Right lobe of liver (tissue), 4 donors: ENCODE measurements at regions not wholly inside any gene's neighbourhood (a gene's known extent, or its start where the extent isn't known, plus 50 kb on each side); places are given as distances from the start of the nearest gene placed in this dataset.

Experiments
- POLR2A ChIP-seq: fragments of 450-650 bp; IDR thresholded peaks from one replicate; pipeline ENCODE4 v1.6.1; 2017; ENCODE audit warnings: antibody characterized with exemption, mild to moderate bottlenecking
- TF ChIP-seq, protein P1 (sequence below), 4 donors: fragments of 200-600 bp in 3 of 4; fragments of 450-650 bp in 1 of 4; IDR thresholded peaks; one replicate each; pipeline versions ENCODE4 v1.5.1 to v1.8.0; 2016 to 2022; ENCODE audit warnings: antibody characterized with exemption in 4 of 4, mild to moderate bottlenecking in 2 of 4
- donor health status: DM: no; HTN: no; CAD: no.
- donor health status: DM: no; HTN: no; CAD: no.
- donor health status: DM: no; HTN: yes; CAD: no.

DNA sequence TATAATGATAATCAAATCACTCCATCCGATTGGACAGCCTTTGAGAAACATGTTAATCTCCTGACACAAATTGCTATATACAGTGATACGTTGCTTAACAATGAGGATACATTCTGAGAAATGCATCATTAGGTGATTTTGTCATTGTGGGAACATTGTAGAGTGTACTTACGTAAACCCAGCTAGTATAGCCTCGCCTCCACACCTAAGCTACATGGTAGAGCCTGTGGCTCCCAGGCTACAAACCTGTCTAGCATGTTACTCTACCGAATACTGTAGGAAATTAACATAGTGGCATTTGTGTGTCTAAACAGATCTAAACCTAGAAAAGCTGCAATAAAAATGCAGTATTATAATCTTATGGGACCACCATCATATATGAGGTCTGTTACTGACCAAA is 128.6 kb upstream of the PWP1 start:
- TF ChIP-seq, protein P1, sequence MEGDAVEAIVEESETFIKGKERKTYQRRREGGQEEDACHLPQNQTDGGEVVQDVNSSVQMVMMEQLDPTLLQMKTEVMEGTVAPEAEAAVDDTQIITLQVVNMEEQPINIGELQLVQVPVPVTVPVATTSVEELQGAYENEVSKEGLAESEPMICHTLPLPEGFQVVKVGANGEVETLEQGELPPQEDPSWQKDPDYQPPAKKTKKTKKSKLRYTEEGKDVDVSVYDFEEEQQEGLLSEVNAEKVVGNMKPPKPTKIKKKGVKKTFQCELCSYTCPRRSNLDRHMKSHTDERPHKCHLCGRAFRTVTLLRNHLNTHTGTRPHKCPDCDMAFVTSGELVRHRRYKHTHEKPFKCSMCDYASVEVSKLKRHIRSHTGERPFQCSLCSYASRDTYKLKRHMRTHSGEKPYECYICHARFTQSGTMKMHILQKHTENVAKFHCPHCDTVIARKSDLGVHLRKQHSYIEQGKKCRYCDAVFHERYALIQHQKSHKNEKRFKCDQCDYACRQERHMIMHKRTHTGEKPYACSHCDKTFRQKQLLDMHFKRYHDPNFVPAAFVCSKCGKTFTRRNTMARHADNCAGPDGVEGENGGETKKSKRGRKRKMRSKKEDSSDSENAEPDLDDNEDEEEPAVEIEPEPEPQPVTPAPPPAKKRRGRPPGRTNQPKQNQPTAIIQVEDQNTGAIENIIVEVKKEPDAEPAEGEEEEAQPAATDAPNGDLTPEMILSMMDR (IDR thresholded peaks at IDR 0.05) = no peak
- no peak for TF ChIP-seq POLR2A
